ENCODE measurements at regions not wholly inside any gene's neighbourhood (a gene's known extent, or its start where the extent isn't known, plus 50 kb on each side); places are given as distances from the start of the nearest gene placed in this dataset.
A peak's percentile ranks its signal among the peaks of the same experiment; 100 is the strongest.
"Not testable (repeated sequence)": the region's sequence is repeated elsewhere in the genome, so short reads cannot be mapped to it uniquely, and the experiment has no call there.

DNA sequence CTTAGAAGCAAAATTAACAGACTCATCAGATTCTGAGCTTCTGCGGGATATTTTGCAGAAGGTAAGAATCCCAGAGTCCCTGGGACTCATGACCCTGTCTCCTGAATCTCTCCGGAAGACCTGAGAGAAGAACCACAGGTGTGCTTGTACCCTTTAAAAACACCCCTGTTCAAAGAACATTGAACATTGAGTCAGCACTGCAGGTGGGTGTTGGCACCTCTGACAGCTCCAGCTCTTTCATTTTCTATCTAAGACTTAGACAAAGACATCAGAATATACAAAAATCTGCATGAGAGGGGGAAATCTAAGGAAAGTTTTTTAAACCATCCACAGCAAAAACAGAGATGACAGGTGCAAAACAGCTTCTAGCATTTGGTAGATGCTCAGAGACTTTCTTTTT is 50.1 kb upstream of the ROPN1B start:
- Mint-ChIP-seq H3K4me1 (peaks cover 0 to 24% (median 12%) of the 10 kb centered on the region in 4 donors), H3K4me3 (peak overlapping the region in 2 of 4 donors; percentile 51 to 70), H3K27ac (peak overlapping the region in 2 of 3 donors; percentile 36 to 52)
- H3K9me3 ChIP-seq (ENCODE audit: control insufficient read depth in 2 of 2, low read length in 2 of 2); H3K9me3 Mint-ChIP-seq; H3K27ac ChIP-seq (ENCODE audit: insufficient read depth, low read length, poor library complexity, severe bottlenecking); H3K27me3 Mint-ChIP-seq; H3K36me3 ChIP-seq (ENCODE audit: control insufficient read depth, insufficient read depth, low read length); H3K4me3 ChIP-seq (ENCODE audit: low read depth, low read length); H3K27me3 ChIP-seq (ENCODE audit: control insufficient read depth, insufficient read depth, low read length); H3K4me1 ChIP-seq (ENCODE audit: control insufficient read depth, insufficient read depth, low read length, poor library complexity, severe bottlenecking); ATAC-seq (ENCODE audit: low read depth in 2 of 2); H3K36me3 Mint-ChIP-seq: not testable (repeated sequence)
- peak in 1 of 3 donors; percentile 5 for DNase-seq
